WERI-Rb-1 (cell line): ENCODE measurements at regions not wholly inside any gene's neighbourhood (a gene's known extent, or its start where the extent isn't known, plus 50 kb on each side); places are given as distances from the start of the nearest gene placed in this dataset.

Experiments used
- DNase-seq: peaks from one replicate; pipeline ENCODE4 v3.0.0-alpha.2; 2020
- H3K27ac ChIP-seq: fragments of 250-450 bp; sonication (Bioruptor Pico); 2 replicates; pipeline ENCODE4 v1.5.1; 2020; ENCODE audit warnings: mild to moderate bottlenecking, moderate library complexity
- H3K27me3 ChIP-seq: fragments of 250-450 bp; sonication (Bioruptor Pico); 2 replicates; pipeline ENCODE4 v1.5.1; 2021; ENCODE audit warnings: mild to moderate bottlenecking, low read depth, moderate library complexity; ENCODE audit not compliant: insufficient read depth, severe bottlenecking
- H3K36me3 ChIP-seq: fragments of 250-450 bp; sonication (Bioruptor Pico); 2 replicates; pipeline ENCODE4 v1.5.1; 2020; ENCODE audit warnings: mild to moderate bottlenecking, moderate library complexity
- H3K4me3 ChIP-seq: 2 replicates; pipeline ENCODE4 v1.5.1; 2011; ENCODE audit warnings: low read depth, mild to moderate bottlenecking, control low read depth, low read length
- H3K9me3 ChIP-seq: fragments of 250-450 bp; sonication (Bioruptor Pico); 2 replicates; pipeline ENCODE4 v1.5.1; 2021; ENCODE audit warnings: mild to moderate bottlenecking, moderate library complexity; ENCODE audit not compliant: severe bottlenecking
- CTCF ChIP-seq: IDR thresholded peaks from 2 replicates; pipeline ENCODE4 v1.5.1; 2011; ENCODE audit warnings: low read depth, mild to moderate bottlenecking, control low read depth, inconsistent platforms, low read length

- no peak for DNase-seq
- no peak overlapping the region for H3K27ac ChIP-seq
Measured at GRCh38 chr17:65477600-65477999, 83.8 kb downstream of the AXIN2 start.

GRCh38 chr17:65474660-65475059 lies 86.8 kb downstream of the AXIN2 start:
- H3K27me3 ChIP-seq: peaks cover 56% of the 10 kb centered on the region
- no peak for TF ChIP-seq CTCF
- no peaks in the 10 kb centered on the region for H3K36me3 ChIP-seq
- peaks cover 6% of the 10 kb centered on the region for H3K9me3 ChIP-seq
- DNase-seq: no peak
- no peak overlapping the region for H3K4me3 ChIP-seq
- no peak overlapping the region for H3K27ac ChIP-seq

More at GRCh38 chr17:65477600-65477999, 83.8 kb downstream of the AXIN2 start:
- no peaks in the 10 kb centered on the region for H3K36me3 ChIP-seq
- peaks cover 8% of the 10 kb centered on the region for H3K9me3 ChIP-seq
- H3K4me3 ChIP-seq: no peak overlapping the region
- H3K27me3 ChIP-seq: peaks cover 36% of the 10 kb centered on the region
- no peak for TF ChIP-seq CTCF

- Histone ChIP-seq H3K27ac (no peak overlapping the region), H3K9me3 (peaks cover 6% of the 10 kb centered on the region), H3K36me3 (no peaks in the 10 kb centered on the region), H3K4me3 (no peak overlapping the region), H3K27me3 (peaks cover 59% of the 10 kb centered on the region)
- TF ChIP-seq CTCF: no peak
- DNase-seq: no peak
Measured at GRCh38 chr17:65473985-65474384, 87.5 kb downstream of the AXIN2 start.

- no peak for TF ChIP-seq CTCF
- Histone ChIP-seq H3K4me3 (no peak overlapping the region), H3K36me3 (no peaks in the 10 kb centered on the region), H3K27ac (no peak overlapping the region), H3K9me3 (peaks cover 6% of the 10 kb centered on the region), H3K27me3 (peaks cover 62% of the 10 kb centered on the region)
- no peak for DNase-seq
Measured at GRCh38 chr17:65473363-65473762, 88.1 kb downstream of the AXIN2 start.

GRCh38 chr17:65472666-65473309 lies 88.7 kb downstream of the AXIN2 start:
- no peak for TF ChIP-seq CTCF
- DNase-seq: no peak
- peaks cover 62% of the 10 kb centered on the region for H3K27me3 ChIP-seq
- no peak overlapping the region for H3K27ac ChIP-seq
- no peaks in the 10 kb centered on the region for H3K36me3 ChIP-seq
- H3K9me3 ChIP-seq: peaks cover 6% of the 10 kb centered on the region
- H3K4me3 ChIP-seq: no peak overlapping the region

- no peak for TF ChIP-seq CTCF
- peaks cover 6% of the 10 kb centered on the region for H3K9me3 ChIP-seq
Measured at GRCh38 chr17:65470783-65471182, 90.7 kb downstream of the AXIN2 start.

More at GRCh38 chr17:65470783-65471182, 90.7 kb downstream of the AXIN2 start:
- H3K36me3 ChIP-seq: no peaks in the 10 kb centered on the region
- no peak for DNase-seq
- H3K27ac ChIP-seq: no peak overlapping the region
- peaks cover 56% of the 10 kb centered on the region for H3K27me3 ChIP-seq
- H3K4me3 ChIP-seq: no peak overlapping the region
